Fibroblast of peridontal ligament (primary cell): ENCODE measurements at regions not wholly inside any gene's neighbourhood (a gene's known extent, or its start where the extent isn't known, plus 50 kb on each side); places are given as distances from the start of the nearest gene placed in this dataset.

Experiments
- DNase-seq: peaks from one replicate; pipeline ENCODE4 v3.0.0-alpha.2; 2010; ENCODE audit errors: extremely low read depth

- no peak for DNase-seq
Observed at GRCh38 chrX:97666890-97667289, 783.2 kb downstream of the RPA4 start.

DNA sequence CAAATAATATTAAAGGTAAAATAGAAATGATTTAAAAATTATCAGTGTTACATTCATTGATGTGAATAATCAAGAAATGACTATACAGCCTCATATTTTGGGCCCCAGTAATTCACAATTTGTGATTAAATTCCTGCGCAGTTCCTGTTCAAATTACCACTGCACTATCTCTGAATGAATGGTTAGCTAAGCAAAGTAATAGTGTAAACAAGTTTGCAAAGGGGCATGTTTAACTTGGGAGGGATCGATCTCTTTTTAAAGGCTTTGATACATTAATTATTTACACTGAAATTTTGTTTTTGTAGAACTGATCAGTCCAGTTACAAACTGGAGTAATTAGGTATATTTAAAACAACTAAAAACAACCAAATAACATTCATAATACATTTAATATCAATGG lies 784.4 kb downstream of the RPA4 start:
- no peak for DNase-seq

GRCh38 chrX:97672138-97672537 lies 788.4 kb downstream of the RPA4 start:
- DNase-seq: no peak

GRCh38 chrX:97672608-97673007 lies 788.9 kb downstream of the RPA4 start:
- no peak for DNase-seq

DNA sequence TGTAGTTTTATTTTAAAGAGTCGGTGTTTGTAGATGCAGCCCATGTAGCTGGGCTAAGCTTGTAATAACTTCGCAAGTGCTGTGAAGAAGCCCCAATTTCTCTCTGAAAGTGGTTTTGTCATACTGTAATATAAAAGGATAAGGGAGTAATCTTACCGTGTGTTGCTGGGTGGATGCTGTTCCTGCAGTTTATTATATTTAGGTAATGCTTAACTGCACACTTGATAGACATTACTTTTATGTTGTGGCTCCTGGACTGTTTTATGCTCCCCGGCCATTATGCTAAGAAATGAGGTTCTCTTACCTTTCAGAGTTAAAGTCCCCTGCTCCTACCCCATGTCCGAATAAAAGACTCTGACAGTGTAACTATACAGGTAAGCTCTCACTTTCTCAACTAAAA lies 789.4 kb downstream of the RPA4 start:
- DNase-seq: no peak

GRCh38 chrX:97682991-97683840 lies 799.5 kb downstream of the RPA4 start:
- DNase-seq: no peak

- peak; percentile 37 for DNase-seq
Observed at GRCh38 chrX:97685753-97686152, 802.0 kb downstream of the RPA4 start.

GRCh38 chrX:97691901-97692455 lies 808.3 kb downstream of the RPA4 start:
- no peak for DNase-seq

GRCh38 chrX:97692575-97692974 lies 808.9 kb downstream of the RPA4 start:
- DNase-seq: no peak

DNA sequence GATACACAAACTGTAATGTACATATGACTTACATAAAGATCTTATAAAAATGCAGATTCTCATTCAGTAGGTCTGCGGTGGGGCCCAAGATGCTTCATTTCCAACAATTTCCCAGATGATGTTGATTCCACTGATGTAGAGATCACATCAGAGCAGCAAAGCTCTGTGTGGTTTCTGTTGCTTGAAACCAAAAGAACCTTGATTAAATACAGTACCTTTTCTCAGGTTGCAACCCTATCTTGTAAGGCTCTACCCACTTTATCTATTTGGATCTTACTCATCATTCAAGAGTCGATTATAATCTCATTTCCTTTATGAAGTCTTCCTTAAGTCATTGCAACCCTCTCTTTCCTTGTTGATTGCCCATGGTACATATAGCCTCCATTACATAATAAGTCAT lies 816.8 kb downstream of the RPA4 start:
- DNase-seq: no peak

DNA sequence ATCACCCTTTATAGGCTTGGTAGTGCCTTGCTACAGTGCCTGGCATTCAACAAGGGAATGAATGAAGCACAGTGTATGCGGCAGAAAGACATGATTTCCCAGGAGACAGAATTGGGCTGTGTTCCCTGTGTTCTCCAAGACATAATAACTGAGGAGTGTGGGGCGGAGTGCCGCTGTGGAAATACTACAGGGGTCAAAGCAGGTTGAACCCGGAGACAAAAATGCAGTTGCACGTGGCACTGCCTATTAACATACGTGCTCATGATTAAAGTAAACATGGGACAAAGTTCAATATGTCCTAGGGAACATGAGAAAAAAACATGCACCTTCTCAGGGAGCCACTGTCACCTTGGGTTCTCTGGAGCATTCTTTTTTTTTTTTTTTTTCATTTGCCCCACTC lies 820.8 kb downstream of the RPA4 start:
- DNase-seq: no peak

DNA sequence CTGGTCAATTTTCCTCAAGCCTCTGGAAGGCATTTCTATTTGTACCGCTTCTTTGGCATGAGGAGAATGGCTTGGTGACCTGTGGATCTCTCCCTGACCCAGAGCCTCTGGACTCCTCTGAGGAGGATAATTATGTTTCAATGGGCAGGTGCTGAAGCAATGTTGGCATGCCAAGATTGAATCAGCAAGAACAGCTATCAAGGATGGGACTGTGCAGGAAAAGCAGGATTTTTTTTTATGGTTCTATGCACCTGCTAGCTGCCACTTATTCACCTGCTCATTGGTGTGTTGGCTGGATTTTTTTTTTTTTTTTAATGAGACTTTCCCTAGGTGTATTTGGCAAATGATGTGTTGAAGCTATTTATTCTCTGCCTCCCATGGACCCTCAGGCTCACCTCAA lies 821.2 kb downstream of the RPA4 start:
- no peak for DNase-seq

DNA sequence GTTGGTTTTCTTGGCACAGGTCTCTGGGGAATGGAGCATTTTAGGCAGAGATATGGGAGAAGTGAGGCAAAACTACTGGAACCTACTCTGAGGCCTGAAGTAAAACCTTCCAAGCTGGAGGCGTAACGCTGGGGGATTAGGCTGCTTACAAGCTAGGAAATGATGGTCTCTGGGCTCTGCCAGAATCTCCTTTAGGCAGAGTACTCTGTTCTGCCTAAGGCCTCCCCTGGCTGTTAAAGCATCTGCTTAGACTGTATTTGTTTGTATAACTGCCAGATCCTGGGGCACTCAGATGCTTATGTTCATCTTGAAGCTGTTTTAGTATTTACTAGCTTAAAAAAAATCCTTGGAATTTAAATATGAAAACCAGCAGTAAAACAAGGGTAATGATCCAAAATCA lies 822.2 kb downstream of the RPA4 start:
- no peak for DNase-seq

- DNase-seq: no peak
Observed at GRCh38 chrX:97714072-97714471, 830.4 kb downstream of the RPA4 start.

DNA sequence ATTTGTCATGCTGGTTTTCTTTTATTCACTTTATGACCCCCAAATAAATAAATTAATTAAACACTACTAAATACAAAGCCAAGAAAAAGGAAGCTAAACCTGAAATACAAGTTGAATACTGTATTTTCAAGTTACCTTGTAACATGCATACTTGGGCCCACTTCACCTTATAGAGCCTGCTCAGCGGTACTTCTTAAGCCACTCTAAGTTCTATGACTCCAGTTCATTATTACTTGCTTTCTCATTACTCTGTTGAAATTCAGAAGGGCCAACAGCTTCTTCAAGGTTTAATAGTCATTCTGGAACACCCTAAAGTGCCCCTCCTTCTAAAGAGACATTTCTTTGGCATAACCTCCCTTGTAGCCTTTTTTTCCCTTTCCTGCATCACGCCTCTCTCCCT lies 844.5 kb downstream of the RPA4 start:
- DNase-seq: no peak

DNA sequence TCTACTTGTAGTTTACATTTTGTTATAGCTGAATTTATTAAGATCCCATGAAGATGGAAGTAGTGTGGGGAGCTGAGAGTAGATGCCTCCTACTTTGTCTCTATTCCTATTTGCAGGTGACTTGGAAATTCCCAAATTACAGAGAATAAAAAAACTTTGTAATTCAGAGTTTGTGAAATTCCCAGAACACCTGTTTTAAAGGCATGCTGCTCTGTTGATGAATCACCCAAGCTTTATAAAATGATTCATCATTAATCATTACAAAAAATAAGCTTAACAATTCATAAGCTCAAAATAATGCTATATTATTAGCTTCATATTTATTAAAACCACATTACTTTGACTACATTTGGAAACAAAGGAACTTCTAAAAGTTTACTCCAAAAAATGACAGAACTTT lies 856.3 kb downstream of the RPA4 start:
- no peak for DNase-seq

DNA sequence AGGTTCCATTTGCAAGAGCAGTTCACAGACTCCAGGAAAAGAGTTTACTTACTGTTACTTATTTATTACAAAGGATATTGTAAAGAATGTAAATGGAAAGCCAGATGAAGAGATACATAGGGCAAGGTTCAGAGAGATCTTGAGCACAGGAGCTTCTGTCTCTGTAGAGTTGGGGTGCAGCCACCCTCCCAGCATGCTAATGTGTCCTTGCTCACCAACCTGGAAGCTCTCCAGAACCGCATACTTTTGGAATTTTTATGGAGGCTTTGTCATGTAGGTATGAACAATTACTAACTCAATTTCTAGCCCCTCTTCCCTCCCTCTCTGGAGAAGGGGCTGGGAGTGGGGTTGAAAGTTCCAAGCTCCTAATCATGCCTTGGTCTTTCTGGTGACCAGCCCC lies 857.2 kb downstream of the RPA4 start:
- no peak for DNase-seq

GRCh38 chrX:97743014-97743413 lies 859.3 kb downstream of the RPA4 start:
- DNase-seq: no peak

DNA sequence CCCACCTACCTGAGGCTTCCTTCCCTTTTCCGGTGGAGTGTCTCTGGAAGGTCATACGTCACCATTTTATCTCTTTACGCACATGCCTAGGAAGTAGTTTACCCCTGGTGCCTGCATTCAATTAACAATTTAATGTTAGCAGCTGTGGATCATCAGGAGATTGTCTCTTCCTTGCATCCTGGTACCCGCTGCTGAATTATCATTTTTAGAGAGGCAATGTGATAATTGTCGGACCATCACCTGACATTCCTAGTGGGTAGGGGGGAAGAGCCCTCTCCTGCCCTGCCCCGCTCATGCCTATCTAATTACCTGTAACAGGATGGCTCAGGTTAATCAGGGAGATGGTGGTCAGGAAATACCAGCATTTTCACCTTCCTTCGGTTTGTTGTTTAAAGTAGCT lies 863.6 kb downstream of the RPA4 start:
- no peak for DNase-seq

DNA sequence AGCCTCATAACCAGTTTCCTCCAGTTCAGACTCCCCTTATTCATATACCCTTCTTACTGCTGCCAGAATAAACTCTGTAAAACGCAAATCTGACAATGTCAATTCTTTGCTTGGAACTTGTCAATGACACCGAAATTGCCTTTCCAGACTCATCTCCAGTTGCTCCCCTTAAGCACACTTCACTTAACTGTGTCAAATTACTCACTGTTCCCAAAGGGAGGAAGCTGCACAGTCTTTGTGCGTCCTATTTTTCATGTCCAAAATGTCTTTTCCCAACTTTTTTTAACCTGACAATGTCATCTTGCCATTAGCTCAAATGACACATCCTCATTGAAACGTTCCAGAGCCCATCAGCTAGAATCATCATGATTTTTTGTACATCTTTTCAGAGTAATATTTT lies 867.3 kb downstream of the RPA4 start:
- DNase-seq: no peak

DNA sequence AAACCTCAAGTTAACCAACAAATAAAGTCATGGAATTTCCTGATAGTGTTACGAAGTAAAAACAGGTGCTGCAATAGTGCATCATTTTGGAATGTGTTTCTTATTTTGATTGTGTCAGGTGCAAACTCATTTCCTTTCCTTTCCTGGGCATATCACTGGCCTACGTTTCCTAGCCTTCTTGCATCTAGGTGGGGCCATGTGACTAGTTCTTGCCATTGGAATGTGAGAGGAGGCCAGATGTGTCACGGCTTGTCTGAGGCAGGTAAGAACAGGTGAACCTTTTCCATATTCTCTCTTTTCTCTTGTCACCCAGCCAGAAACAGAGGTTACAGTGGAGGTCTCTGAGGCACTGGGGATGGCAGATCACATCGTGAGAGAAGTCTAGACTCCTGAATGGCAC lies 868.0 kb downstream of the RPA4 start:
- DNase-seq: no peak

DNA sequence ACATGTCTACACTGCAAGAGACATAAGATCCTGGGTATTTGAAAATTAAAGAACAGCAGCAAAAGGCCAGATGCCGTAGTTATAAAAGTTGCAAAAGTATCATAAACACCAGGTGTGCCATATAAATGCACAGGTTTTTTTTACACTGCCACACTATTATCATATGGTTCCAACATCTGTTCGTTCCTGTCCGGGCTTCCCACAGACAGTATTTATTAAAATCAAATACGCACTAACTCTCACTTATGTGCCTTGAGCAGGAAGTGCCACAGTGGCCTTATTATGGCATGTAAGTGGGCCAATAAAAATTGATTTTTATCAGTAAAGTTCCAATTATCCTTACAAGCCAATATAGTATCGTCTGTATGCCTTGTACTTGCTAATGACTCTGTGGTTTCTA lies 873.2 kb downstream of the RPA4 start:
- no peak for DNase-seq

DNA sequence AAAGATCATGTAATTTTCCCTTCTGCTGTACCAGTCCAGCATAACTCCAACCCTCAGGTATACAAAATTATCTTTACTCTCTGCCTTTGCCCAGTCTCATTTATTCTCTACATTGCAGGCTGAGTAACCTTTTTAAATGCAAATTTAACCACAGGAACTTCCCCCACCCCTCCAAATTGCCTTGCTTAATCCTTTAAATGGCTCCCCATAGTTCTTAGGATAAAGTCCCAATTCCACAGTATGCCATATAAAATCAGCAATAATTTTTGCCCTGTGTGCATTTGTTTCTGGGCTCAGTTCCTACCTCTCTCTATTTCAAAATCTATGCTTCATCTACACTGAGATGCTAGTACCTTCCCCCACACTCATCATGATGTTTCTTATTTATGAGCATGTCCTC lies 879.7 kb downstream of the RPA4 start:
- no peak for DNase-seq

DNA sequence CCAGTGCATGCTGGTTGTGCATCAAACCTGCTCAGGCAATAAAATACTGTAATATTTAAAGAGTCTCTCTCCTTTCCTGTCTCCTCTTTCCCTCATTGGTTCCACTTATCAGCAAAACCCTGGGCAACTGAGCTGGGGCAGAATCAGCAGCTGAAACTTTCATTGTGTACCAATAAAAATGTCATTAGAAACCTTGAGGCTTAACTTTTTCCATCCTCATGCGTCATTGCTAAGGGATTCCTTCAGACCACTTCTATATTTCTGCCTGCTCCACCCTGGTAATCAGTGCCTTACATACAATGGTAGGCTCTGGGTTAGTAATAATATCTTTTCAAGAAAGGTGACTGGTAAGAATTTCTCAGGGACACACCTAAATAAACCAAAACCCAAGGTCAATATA lies 880.3 kb downstream of the RPA4 start:
- DNase-seq: no peak
